SK-N-SH treated with all-trans-retinoic acid at 6 μM for 48 hours (cell line): ENCODE measurements at regions not wholly inside any gene's neighbourhood (a gene's known extent, or its start where the extent isn't known, plus 50 kb on each side); places are given as distances from the start of the nearest gene placed in this dataset.

Experiments
- ARNTL ChIP-seq: fragments of 450-650 bp; formaldehyde crosslinking; IDR thresholded peaks from 2 replicates; pipeline ENCODE4 v1.5.0; 2020; ENCODE audit warnings: low read depth, mild to moderate bottlenecking, moderate library complexity, borderline replicate concordance
- CSRNP3 ChIP-seq: fragments of 250-450 bp; sonication (Bioruptor Pico); IDR thresholded peaks from 2 replicates; pipeline ENCODE4 v1.5.1; 2021; ENCODE audit warnings: mild to moderate bottlenecking, moderate library complexity
- ESRRG ChIP-seq: fragments of 250-450 bp; sonication (Bioruptor Pico); IDR thresholded peaks from 2 replicates; pipeline ENCODE4 v1.6.1; 2021; ENCODE audit warnings: mild to moderate bottlenecking
- ISL1 ChIP-seq: fragments of 250-450 bp; sonication (Bioruptor Pico); IDR thresholded peaks from 2 replicates; pipeline ENCODE4 v2.1.2; 2022; ENCODE audit warnings: mild to moderate bottlenecking, moderate library complexity
- PATZ1 ChIP-seq: fragments of 250-450 bp; sonication (Bioruptor Pico); IDR thresholded peaks from 2 replicates; pipeline ENCODE4 v1.8.0; 2020; ENCODE audit warnings: mild to moderate bottlenecking, moderate library complexity, borderline replicate concordance
- TOX ChIP-seq: fragments of 250-450 bp; sonication (Bioruptor Pico); IDR thresholded peaks from 2 replicates; pipeline ENCODE4 v1.8.0; 2021; ENCODE audit warnings: mild to moderate bottlenecking, moderate library complexity, borderline replicate concordance
- ZC3H10 ChIP-seq: fragments of 250-450 bp; sonication (Bioruptor Pico); IDR thresholded peaks from 2 replicates; pipeline ENCODE4 v1.5.1; 2021; ENCODE audit warnings: mild to moderate bottlenecking, moderate library complexity
- ZFP3 ChIP-seq: fragments of 250-450 bp; sonication (Bioruptor Pico); IDR thresholded peaks from 2 replicates; pipeline ENCODE4 v1.5.0; 2020; ENCODE audit warnings: mild to moderate bottlenecking, moderate library complexity

- TF ChIP-seq ARNTL (CRISPR knock-in tag) (no peak), PATZ1 (CRISPR knock-in tag) (no peak), TOX (CRISPR knock-in tag) (no peak), CSRNP3 (CRISPR knock-in tag) (no peak), ISL1 (CRISPR knock-in tag) (no peak), ESRRG (CRISPR knock-in tag) (no peak), ZC3H10 (CRISPR knock-in tag) (no peak), ZFP3 (CRISPR knock-in tag) (no peak)
These were observed 184.8 kb downstream of the TEX29 start for GRCh38 chr13:111505175-111505777.
